Prostate gland (tissue), 2 donors: ENCODE measurements at regions not wholly inside any gene's neighbourhood (a gene's known extent, or its start where the extent isn't known, plus 50 kb on each side); places are given as distances from the start of the nearest gene placed in this dataset.

ENCODE experiments used
- POLR2AphosphoS5 ChIP-seq: sonication (generic); formaldehyde crosslinking; IDR thresholded peaks from one replicate; pipeline ENCODE4 v1.6.1; 2017; ENCODE audit warnings: antibody characterized with exemption
- TF ChIP-seq, protein P1 (sequence below), 4 experiments: fragments of 200-600 bp in 2 of 4; fragments of 450-650 bp in 2 of 4; sonication (generic) in 2 of 4; IDR thresholded peaks; 1 replicate in 3 of 4; 2 replicates in 1 of 4; pipeline ENCODE4 v1.5.1; 2016 to 2019; ENCODE audit warnings: antibody characterized with exemption in 4 of 4, mild to moderate bottlenecking in 2 of 4, moderate library complexity in 2 of 4

DNA sequence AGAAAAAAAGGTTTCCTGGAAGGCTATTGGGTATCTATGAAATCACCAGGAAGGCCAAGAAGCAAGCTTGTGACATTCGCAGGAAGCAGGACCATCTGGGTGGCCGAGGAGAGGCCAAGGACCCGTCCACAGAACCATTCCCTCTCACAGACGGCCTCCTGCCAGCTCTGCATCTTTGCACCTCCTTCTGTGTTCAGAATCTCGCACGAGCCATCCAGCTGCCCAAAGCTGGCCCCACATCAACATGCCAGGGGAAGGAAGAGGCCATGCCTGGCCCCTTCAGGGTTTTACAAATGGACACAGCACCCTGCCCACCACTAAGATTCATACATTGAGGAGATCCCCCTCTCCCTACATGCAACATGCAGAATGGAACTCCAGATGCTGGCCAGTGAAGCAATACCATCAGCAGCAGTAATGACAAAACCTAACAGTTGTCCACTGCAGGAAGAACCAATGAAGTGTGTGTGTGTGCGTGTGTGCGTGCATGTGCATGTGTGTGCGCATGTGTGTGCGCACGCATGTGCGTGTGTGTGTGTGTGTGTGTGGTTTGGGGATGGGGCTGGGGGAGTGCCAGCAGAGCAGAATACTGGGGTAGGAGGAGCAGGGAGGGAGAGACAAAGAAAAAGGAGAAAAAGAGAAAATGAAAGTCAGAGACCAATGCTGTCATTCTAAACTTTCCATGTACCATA lies 184.2 kb upstream of the FOXQ1 start:
- TF ChIP-seq, protein P1, sequence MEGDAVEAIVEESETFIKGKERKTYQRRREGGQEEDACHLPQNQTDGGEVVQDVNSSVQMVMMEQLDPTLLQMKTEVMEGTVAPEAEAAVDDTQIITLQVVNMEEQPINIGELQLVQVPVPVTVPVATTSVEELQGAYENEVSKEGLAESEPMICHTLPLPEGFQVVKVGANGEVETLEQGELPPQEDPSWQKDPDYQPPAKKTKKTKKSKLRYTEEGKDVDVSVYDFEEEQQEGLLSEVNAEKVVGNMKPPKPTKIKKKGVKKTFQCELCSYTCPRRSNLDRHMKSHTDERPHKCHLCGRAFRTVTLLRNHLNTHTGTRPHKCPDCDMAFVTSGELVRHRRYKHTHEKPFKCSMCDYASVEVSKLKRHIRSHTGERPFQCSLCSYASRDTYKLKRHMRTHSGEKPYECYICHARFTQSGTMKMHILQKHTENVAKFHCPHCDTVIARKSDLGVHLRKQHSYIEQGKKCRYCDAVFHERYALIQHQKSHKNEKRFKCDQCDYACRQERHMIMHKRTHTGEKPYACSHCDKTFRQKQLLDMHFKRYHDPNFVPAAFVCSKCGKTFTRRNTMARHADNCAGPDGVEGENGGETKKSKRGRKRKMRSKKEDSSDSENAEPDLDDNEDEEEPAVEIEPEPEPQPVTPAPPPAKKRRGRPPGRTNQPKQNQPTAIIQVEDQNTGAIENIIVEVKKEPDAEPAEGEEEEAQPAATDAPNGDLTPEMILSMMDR (IDR thresholded peaks at IDR 0.05): no peak
- no peak for TF ChIP-seq POLR2AphosphoS5
